Embryonic facial prominence (tissue), 1 donor: ENCODE measurements at regions not wholly inside any gene's neighbourhood (a gene's known extent, or its start where the extent isn't known, plus 50 kb on each side); places are given as distances from the start of the nearest gene placed in this dataset.
"Not testable (repeated sequence)": the region's sequence is repeated elsewhere in the genome, so short reads cannot be mapped to it uniquely, and the experiment has no call there.

Experiments
- DNase-seq: peaks from one replicate; pipeline ENCODE4 v3.0.0-alpha.2; 2016; ENCODE audit errors: extremely low spot score

DNA sequence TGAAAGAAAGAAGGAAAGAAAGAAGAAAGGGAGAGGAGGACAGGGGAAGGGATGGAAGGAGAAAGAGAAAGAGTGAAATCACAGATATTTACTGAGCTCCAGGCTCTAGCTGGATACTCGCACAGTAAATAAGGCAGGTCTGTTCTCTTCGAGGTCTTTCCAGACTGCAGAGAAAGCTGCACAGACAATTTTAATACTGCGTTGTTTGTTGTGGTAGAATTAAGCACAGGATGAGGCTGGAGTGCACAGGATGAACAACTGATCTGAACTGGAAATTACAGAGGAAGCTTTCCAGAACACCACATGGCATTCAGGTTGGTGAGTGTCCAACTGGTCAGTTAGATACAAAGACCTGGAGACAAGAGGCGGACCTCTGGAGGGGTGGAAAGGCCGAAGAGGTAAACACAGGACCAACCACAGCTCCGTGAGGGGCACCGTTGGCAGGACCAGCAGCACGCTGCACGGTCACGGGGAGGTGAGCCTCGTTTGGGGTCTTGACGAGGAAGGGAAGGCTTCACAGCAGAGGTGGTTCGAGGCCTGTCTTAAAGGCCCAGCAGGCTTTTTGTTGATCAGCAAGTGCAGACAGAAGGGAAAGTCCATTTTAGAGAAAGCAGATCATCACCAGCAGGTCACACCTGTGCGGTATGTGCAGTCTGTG is 121.7 kb downstream of the ATP6V0E2 start:
- DNase-seq = not testable (repeated sequence)

DNA sequence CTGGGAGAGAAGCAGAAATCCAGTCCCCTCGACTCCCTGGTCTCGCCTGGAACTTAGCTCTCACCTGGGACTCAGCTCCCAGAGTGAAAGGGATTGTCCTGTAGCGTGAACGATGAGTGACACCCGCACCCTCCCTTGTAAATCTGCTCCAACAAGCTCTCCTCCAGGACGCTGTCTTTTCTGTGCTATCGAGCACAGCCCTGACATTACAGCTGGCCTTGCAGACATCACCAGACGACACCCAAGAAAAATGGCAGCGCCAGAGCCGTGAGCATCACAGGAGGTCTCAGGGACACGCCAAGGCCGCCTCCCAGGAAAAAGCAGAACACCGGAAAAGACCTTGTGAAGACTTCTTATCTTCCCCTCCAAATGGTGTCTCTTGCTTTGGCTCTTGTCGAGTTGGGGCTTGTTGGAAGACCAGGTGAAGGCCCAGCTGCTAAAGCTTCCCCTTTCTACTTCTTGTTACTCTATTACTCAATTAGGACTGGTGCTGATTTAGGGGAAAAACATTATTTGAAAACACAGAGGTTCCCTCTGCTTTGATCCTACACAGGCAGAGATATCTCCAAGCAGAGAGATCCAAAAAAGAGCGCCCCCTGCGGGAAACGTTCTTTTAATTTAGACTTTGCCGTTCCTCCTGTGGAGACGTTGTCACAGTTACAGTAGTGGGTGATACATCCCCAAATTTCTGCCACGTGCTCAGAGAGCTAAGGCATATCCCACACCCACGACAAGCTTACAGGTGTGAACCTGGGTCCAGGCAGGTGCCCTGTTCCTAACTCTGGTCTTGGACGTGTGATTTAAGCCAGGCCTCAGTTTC is 127.2 kb downstream of the ATP6V0E2 start:
- not testable (repeated sequence) for DNase-seq

DNA sequence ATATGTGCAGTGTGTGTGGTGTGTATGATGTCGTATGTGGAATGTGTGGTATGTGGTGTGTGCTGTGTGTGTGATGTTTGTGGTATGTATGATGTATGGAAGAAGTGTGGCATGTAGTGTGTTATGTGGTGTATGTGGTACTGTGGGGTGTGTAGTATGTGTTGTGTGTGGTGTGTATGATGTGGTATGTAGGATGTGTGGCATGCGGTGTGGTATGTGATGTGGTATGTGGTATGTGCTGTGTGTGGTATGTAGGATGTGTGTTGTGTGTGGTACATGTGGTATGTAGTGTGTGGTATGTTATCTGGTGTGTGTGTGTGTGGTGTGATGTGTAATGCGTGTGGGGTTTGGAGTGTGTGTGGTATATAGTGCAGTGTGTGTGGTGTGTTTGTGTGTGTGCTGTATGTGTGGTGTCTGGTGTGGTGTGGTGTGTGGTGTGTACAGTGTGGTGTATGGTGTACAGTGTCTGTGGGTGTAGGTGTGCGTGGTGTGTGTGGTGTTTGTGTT is 129.6 kb downstream of the ATP6V0E2 start:
- no peak for DNase-seq

DNA sequence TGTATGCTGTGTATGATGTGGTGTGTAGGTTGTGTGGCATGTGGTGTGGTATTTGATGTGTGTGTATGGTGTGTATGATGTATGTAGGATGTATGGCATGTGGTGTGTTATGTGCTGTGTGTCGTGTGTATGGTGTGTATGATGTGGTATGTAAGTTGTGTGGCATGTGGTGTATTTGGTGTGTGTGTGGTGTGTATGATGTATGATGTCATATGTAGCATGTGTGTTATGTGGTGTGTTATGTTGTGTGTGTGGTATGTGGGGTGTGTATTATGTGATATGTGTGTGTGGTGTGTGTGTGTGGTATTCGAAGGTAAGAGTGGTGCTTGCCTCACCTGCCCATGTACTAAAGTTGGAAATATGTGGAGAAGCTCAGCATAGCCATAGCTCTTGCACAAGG is 130.2 kb downstream of the ATP6V0E2 start:
- DNase-seq = not testable (repeated sequence)

DNA sequence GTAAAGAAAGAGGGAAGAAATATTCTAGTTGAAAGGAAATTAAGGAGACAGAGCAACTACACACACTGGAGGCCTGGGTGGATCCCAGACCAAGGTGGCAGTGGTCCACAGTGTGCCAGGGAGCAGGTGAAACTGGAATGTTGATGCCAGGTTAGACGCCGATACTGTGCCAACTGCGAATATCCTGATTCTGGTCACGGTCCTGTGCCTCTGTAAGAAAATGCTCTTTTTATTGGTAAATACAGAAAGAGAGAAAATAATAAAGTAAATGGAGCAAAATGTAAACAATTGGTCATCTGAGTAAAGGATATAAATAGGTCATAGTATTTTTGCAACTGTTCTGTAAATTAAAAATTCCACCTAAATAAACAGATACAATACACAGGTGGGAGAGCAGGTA is 131.1 kb downstream of the ATP6V0E2 start:
- not testable (repeated sequence) for DNase-seq

DNA sequence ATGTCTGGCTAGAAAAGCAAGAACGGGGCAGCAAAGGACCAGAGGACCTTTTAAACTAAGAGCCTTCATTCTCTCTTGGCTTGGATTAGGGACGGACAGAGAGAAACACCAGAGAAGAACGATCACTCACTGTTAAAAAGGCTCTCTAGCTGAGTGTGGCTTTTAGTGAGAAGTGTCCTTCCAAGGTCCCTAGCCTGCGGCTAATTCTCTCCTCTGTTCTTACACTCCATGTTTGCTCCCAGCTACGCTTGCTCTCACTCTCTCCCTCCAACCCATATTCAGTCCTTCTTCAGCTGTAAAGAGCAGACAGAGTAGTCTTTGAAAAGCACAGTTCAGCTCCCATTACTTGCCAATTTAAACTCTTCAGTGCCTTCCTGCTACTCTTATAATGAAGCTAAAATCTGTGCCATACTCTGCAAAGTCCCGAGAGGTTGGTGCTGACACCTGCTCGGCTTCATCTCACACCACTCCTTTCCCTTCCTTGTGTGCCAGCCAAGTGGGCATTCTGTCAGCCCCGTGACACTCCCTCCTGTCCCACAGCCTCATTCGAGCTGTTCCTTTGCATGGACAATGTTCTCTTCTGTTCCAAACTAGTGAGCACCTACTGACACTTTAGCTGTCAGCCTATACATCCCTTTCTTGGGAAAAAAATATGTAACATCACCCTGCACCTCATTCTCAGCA is 136.0 kb downstream of the ATP6V0E2 start:
- DNase-seq = not testable (repeated sequence)

DNA sequence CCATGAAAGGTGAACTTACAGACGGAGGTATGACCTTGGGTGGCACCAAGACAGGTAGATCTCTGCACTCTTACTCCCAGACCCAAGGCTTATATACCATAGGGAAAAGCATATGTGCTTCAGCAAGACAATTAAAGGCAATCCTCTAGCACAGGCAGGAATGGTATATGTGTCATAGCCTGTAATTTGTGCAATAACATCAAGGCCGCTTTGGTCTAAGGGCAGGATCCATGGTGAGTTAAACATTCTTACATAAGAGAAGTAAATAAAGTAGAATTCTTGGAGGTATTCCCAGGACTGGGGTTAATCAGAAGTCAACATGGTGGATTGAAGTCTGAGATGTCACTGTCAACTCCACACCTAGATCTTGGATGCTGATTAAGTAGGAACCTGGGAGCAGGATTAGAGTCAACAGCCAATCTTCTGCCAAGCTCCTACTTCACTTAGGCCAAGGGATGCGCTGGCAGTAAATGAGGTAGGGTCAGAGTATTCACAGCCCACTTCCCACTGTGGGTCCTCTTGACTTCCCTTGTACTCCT is 143.0 kb downstream of the ATP6V0E2 start:
- not testable (repeated sequence) for DNase-seq

DNA sequence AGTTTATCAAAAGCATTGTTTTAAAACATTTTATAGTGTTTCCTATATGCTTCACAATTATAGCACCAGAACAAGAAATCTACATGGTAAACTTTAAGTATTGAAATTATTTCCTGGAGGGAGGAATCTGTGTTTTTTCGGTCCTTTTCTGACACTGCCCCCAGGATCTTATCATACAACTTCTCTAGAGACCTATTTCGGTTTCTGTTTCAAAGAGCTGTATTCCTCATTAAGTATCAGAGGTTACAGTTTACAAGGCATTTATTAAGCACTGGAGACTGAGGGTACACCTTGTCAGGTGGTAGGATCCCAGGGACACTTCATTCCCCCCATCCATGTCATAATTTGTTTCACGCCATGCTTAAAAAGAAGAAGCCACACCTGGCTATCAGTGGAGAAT is 146.4 kb downstream of the ATP6V0E2 start:
- DNase-seq = not testable (repeated sequence)

DNA sequence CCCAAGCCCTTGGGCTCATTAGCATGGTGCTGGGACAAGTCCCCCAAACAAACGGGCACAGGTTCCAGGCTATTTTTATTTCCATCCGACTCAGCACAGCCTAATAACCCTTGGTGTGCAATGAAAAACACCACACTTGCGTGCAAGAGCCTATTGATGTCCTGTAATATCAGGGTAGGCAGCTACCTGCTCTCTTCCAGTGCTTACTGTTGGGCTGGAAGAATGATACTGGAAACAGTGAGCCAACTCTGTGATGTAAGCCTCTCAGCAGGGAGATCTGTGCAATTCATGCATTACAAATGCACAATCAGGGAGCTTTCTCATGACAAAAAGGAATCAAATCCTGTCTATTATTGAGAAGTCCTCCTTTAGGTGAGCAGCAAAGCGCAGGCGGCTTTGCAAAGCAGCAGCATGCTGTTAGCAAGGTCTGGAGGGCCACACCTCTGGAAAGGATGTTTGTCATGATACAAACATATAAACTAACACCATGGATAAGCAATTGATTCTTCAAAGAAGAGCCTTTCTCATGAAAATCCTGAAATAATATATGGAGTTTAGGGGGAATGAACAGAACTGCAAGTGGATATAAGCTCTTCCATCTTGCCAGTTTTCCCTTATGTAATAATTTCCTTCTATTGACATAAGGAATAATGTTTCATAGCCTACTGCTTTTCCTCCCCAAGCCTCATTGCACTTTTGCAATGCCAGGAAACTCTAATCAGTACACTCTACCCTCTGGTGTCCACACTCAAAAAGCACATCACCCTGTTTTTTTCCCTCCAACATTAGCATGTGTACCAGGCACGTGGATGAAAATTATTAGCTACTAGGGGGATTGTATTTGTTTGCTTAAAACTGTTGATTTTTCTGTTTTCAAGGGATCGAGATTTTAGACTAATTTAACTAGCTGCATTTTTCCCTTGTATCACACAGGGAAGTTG is 151.1 kb downstream of the ATP6V0E2 start:
- not testable (repeated sequence) for DNase-seq

DNA sequence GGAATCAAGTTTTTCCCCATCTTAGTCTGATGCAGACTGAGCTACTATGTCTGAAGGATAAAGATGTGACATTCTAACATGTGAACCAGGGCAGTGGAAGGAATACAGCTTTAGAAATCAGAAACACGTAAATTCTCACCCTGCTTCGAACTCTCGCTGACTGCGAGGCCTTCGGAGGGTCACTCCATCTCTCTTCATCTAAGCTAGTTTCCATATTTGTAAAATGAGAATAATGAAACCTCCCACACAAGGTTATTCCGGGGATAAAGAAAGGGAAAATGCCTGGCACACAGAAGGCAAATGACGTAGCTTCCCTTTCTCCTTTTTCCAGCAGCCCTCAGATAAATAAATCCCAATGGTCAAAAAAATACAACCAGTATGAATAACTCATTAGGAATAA is 152.0 kb downstream of the ATP6V0E2 start:
- DNase-seq = not testable (repeated sequence)

DNA sequence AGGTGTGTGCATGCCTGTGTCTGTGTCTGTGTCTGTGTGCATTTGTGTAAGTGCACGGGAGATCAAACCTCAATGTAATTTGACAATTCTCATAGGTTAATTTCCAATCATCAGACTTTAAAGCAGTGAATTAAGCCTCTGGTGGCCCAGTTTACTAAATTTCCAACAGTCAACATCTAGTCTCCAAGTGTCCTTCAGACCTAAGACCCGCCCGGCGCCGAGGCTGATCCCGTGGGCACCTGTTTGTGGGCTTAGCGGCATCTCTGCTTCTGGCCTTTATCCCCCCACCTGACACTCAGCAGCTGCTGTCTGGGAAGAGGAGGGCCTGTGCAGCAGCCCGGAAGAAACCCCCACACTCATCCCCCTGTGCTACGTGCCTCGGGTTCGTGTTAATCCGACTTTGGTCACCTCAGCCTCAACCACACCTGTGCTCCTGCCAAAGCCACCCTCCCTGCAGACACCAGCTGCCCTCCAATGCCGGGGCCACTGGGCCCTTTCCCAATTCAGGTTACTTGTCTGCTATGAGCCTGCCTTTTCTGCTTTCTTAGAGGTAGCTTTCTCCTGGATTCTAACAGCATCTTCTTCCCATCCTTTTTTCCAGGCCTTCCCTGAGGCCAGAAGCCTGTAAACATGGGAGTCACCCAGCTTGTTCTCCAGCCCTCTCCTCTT is 154.7 kb downstream of the ATP6V0E2 start:
- DNase-seq = not testable (repeated sequence)

DNA sequence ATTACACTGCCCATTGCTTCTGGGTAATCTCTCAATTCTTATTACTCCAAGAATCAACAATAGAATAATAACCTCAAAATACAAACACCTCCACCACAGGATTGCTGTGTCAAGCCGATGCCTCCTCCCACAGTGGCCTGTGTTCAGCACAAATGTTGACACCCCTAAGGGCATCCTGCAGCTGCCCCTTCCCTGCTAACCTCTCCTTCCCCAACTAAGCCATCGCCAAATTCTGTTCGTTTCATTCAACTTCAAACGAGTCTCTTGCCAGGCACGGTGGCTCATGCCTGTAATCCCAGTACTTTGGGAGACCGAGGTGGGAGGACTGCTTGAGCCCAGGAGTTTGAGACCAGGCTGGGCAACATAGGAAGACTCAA is 155.2 kb downstream of the ATP6V0E2 start:
- DNase-seq = not testable (repeated sequence)

DNA sequence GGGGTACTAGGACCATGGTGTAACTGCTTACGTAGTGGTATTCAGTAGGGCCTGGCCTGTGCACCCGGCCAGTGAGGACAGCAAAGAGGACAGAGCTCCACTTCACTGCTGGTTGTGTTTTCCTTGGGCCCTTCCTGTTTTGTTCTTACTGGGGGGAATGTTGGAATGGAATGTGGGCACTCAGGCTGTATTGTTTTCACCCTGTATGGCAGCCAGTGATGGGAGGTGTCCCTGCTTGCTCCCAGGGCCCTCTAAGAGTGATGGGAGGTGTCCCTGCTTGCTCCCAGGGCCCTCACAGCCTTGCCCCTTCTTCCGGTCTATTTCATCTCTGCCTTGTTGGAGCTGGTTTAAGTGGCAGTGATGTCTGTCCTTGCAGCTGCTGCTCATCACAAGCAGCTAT is 158.0 kb downstream of the ATP6V0E2 start:
- not testable (repeated sequence) for DNase-seq

DNA sequence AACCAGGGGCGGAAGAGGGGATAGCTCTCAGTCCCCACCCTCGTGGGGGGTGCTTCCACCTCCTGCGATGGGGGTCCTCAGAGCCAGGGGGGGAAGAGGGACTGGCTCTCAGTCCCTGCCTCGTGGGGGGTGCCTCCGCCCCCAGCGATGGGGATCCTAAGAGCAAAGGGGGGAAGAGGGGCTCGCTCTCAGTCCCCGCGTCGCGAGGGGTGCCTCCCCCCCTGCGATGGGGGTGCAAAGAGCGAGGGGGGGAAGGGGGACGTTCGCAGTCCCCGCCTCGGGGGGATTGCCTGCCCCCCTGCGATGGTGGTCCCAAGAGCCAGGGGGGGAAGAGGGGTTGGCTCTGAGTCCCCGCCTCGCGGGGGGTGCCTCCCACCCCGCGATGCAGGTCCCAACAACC is 159.9 kb downstream of the ATP6V0E2 start:
- DNase-seq = not testable (repeated sequence)

DNA sequence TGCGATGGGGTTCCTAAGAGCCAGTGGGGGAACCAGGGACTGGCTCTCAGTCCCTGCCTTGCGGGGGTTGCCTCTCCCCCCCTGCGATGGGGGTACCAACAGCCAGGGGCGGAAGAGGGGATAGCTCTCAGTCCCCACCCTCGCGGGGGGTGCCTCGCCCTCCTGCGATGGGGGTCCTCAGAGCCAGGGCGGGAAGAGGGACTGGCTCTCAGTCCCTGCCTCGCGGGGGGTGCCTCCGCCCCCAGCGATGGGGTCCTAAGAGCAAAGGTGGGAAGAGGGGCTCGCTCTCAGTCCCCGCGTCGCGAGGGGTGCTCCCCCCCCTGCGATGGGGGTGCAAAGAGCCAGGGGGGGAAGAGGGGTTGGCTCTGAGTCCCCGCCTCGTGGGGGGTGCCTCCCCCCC is 162.0 kb downstream of the ATP6V0E2 start:
- DNase-seq = not testable (repeated sequence)

DNA sequence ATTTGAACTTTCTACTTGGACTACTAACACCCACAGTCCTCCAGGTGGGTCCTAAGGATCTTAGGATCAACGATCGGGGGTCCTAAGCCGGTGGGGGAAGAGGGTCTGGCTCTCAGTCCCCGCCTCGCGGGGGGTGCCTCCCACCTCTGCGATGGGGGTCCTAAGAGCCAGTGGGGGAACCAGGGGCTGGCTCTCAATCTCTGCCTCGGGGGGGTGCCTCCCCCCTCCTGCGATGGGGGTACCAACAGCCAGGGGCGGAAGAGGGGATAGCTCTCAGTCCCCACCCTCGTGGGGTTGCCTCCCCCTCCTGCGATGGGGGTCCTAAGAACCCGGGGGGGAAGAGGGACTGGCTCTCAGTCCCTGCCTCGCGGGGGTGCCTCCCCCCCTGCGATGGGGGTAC is 165.3 kb downstream of the ATP6V0E2 start:
- not testable (repeated sequence) for DNase-seq

DNA sequence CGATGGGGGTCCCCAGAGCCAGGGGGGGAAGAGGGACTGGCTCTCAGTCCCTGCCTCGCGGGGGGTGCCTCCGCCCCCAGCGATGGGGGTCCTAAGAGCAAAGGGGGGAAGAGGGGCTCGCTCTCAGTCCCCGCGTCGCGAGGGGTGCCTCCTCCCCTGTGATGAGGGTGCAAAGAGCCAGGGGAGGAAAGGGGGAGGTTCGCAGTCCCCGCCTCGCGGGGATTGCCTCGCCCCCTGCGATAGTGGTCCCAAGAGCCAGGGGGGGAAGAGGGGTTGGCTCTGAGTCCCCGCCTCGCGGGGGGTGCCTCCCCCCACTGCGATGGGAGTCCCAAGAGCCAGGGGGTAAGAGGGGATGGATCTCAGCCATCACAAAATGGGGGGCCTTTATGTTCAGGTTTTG is 168.5 kb downstream of the ATP6V0E2 start:
- DNase-seq = not testable (repeated sequence)

DNA sequence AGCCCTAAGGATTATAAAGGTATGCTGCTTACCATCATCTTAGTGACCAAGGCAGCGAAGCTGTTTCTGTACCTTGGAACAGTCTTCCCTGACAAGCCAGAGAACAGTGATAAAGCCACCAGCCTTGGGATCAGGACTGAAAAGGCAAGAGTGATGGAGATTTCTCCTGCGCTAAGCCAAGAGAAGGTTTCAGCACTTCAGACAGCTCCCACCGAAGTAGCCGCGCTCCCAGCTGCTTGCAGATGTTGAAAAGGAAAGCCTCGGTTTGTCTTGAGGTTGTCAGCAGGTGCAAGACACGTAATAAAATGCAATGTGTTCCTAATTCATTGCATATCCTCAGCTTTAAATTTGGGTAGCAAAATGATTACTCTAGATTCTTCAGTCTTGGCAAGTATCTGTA is 171.0 kb downstream of the ATP6V0E2 start:
- peak; percentile 47 for DNase-seq

DNA sequence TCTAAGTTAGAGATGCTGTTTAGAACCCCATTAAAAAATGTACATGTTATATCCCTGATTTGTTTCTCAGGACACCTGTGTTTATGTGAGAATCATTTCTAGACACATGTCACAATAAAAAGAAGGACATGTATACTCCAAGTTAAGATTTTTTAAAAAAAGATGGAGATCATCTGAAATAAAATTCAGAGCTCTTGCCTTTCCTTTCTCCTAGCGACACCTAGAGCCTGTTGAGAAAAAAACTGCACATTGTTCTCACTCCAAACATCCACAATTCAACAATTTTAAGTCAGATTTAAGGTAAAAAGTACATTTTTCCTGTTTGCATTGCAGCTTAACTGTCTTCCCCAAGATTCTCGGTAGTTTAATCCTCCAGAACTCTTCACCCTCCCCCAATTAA is 171.8 kb downstream of the ATP6V0E2 start:
- DNase-seq = not testable (repeated sequence)
